Right atrium auricular region (tissue), 2 donors: ENCODE measurements at regions not wholly inside any gene's neighbourhood (a gene's known extent, or its start where the extent isn't known, plus 50 kb on each side); places are given as distances from the start of the nearest gene placed in this dataset.

ENCODE experiments used
- DNase-seq: peaks from one replicate; pipeline ENCODE4 v3.0.0-alpha.2; 2019; ENCODE audit warnings: low spot score
- H3K27ac ChIP-seq, 2 donors: fragments of 200-600 bp; sonication (generic); 1 replicate in 1 of 2; 2 replicates in 1 of 2; pipeline ENCODE4 v1.5.1; 2016 to 2019
- H3K27me3 ChIP-seq, 2 donors: fragments of 200-600 bp; sonication (generic); one replicate each; pipeline versions ENCODE4 v1.5.1 to v1.6.0; 2017 to 2019
- H3K36me3 ChIP-seq: fragments of 200-600 bp; sonication (generic); one replicate; pipeline ENCODE4 v1.5.1; 2016
- H3K4me1 ChIP-seq, 2 donors: fragments of 200-600 bp; sonication (generic); one replicate each; pipeline versions ENCODE4 v1.5.1 to v1.6.0; 2017 to 2019
- H3K4me3 ChIP-seq, 2 donors: fragments of 200-600 bp; sonication (generic); 1 replicate in 1 of 2; 2 replicates in 1 of 2; pipeline ENCODE4 v1.5.1; 2017 to 2019; ENCODE audit warnings: mild to moderate bottlenecking in 1 of 2, moderate library complexity in 1 of 2
- H3K9me3 ChIP-seq, 2 donors: fragments of 200-600 bp; sonication (generic); one replicate each; pipeline ENCODE4 v1.5.1; 2019
- CTCF ChIP-seq, 2 donors: fragments of 200-600 bp; sonication (generic); IDR thresholded peaks; one replicate each; pipeline ENCODE4 v1.5.1; 2019; ENCODE audit warnings: antibody characterized with exemption in 2 of 2

DNA sequence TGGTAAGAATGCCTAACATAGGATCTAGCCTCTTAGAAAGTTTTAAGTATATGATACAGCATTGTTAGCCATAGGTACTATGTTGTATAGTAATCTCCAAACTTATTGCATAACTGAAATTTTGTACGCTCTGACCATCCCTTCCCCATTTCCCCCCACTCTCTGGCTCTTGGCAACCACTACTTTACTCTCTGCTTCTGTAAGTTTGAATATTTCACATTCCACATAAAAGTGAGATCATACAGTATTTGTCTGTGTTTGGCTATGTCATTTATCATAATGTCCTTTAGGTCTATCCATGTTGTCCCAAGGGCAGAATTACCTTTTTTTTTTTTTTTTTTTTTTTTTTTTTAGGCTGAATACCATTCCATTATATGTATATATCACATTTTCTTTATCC, 396.9 kb downstream of the DLEU7 start:
- H3K4me3 ChIP-seq: no peak overlapping the region
- DNase-seq: no peak
- no peaks in the 10 kb centered on the region for H3K9me3 ChIP-seq
- H3K36me3 ChIP-seq: no peaks in the 10 kb centered on the region
- no peak for TF ChIP-seq CTCF (IDR thresholded peaks at IDR 0.05)
- H3K27me3 ChIP-seq: no peaks in the 10 kb centered on the region
- no peaks in the 10 kb centered on the region for H3K4me1 ChIP-seq
- no peak overlapping the region for H3K27ac ChIP-seq

- no peak overlapping the region for H3K27ac ChIP-seq
- no peak for TF ChIP-seq CTCF (IDR thresholded peaks at IDR 0.05)
- peaks cover 0 to 16% of the 10 kb centered on the region in 2 donors for H3K4me1 ChIP-seq
- H3K9me3 ChIP-seq: no peaks in the 10 kb centered on the region
- H3K4me3 ChIP-seq: no peak overlapping the region
- H3K27me3 ChIP-seq: no peaks in the 10 kb centered on the region
- DNase-seq: no peak
- no peaks in the 10 kb centered on the region for H3K36me3 ChIP-seq
These were observed 394.9 kb downstream of the DLEU7 start for GRCh38 chr13:50448535-50448998.

- H3K27ac ChIP-seq: no peak overlapping the region
- H3K4me3 ChIP-seq: no peak overlapping the region
- H3K36me3 ChIP-seq: no peaks in the 10 kb centered on the region
- H3K27me3 ChIP-seq: no peaks in the 10 kb centered on the region
- TF ChIP-seq CTCF (IDR thresholded peaks at IDR 0.05): no peak
- DNase-seq: no peak
- H3K4me1 ChIP-seq: peaks cover 0 to 24% of the 10 kb centered on the region in 2 donors
- H3K9me3 ChIP-seq: no peaks in the 10 kb centered on the region
These were observed 394.0 kb downstream of the DLEU7 start for GRCh38 chr13:50449465-50449864.

DNA sequence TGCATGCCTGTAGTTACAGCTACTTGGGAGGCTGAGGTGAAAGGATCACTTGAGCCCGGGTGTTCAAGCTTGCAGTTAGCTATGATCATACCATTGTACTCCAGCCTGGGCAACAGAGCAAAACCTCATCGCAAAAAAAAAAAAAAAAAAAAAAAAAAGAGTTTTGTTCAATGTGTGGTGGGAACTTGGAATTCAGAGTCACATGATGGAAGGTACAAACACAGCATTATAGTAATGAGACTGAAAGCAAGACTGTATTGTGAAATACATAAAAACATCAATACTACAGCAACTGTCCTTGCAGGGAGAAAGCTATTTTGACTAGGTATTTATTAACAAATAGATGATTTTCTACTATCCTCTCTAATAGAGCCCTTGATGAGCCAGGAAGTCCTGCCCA, 393.2 kb downstream of the DLEU7 start:
- no peak for DNase-seq
- no peak for TF ChIP-seq CTCF (IDR thresholded peaks at IDR 0.05)
- H3K27ac ChIP-seq: no peak overlapping the region
- no peaks in the 10 kb centered on the region for H3K27me3 ChIP-seq
- H3K36me3 ChIP-seq: no peaks in the 10 kb centered on the region
- H3K4me1 ChIP-seq: peaks cover 0 to 26% of the 10 kb centered on the region in 2 donors
- H3K4me3 ChIP-seq: no peak overlapping the region
- no peaks in the 10 kb centered on the region for H3K9me3 ChIP-seq

- no peaks in the 10 kb centered on the region for H3K9me3 ChIP-seq
- H3K36me3 ChIP-seq: no peaks in the 10 kb centered on the region
- no peak overlapping the region for H3K27ac ChIP-seq
- H3K27me3 ChIP-seq: no peaks in the 10 kb centered on the region
- no peak for DNase-seq
- no peak overlapping the region for H3K4me3 ChIP-seq
- H3K4me1 ChIP-seq: peaks cover 0 to 29% of the 10 kb centered on the region in 2 donors
- TF ChIP-seq CTCF (IDR thresholded peaks at IDR 0.05): no peak
These were observed 391.9 kb downstream of the DLEU7 start for GRCh38 chr13:50451609-50452008.

- DNase-seq: no peak
- H3K27ac ChIP-seq: no peak overlapping the region
- no peaks in the 10 kb centered on the region for H3K36me3 ChIP-seq
- H3K4me1 ChIP-seq: peaks cover 0 to 29% of the 10 kb centered on the region in 2 donors
- H3K27me3 ChIP-seq: no peaks in the 10 kb centered on the region
- H3K4me3 ChIP-seq: no peak overlapping the region
- no peaks in the 10 kb centered on the region for H3K9me3 ChIP-seq
- no peak for TF ChIP-seq CTCF (IDR thresholded peaks at IDR 0.05)
These were observed 391.5 kb downstream of the DLEU7 start for GRCh38 chr13:50452028-50452427.
